Mesenchymal stem cell (in vitro differentiated cells and primary cell): ENCODE measurements at regions not wholly inside any gene's neighbourhood (a gene's known extent, or its start where the extent isn't known, plus 50 kb on each side); places are given as distances from the start of the nearest gene placed in this dataset.

ENCODE experiments used
- DNase-seq: peaks from one replicate; pipeline ENCODE4 v3.0.0-alpha.2; 2013
- H2AFZ ChIP-seq: one replicate; pipeline ENCODE4 v1.6.1; 2013; ENCODE audit warnings: low read depth, mild to moderate bottlenecking, control low read depth, inconsistent platforms, low read length, moderate library complexity
- H2AK5ac ChIP-seq: 2 replicates; pipeline ENCODE4 v1.6.1; 2013; ENCODE audit warnings: low read length, moderate library complexity, mild to moderate bottlenecking, inconsistent platforms; ENCODE audit not compliant: severe bottlenecking
- H2BK120ac ChIP-seq: one replicate; pipeline ENCODE4 v1.6.1; 2013; ENCODE audit warnings: low read depth, mild to moderate bottlenecking, inconsistent platforms, low read length, moderate library complexity
- H2BK12ac ChIP-seq, 2 experiments: one replicate each; pipeline ENCODE4 v1.6.1; 2013; ENCODE audit warnings: inconsistent platforms in 2 of 2, low read length in 2 of 2, mild to moderate bottlenecking in 2 of 2, moderate library complexity in 2 of 2, control low read depth in 1 of 2
- H2BK15ac ChIP-seq: one replicate; pipeline ENCODE4 v1.6.1; 2013; ENCODE audit warnings: mild to moderate bottlenecking, low read depth, inconsistent platforms; ENCODE audit not compliant: poor library complexity, severe bottlenecking
- H2BK5ac ChIP-seq: 2 replicates; pipeline ENCODE4 v1.6.1; 2013; ENCODE audit warnings: low read depth, mild to moderate bottlenecking, low read length, control low read depth, inconsistent platforms; ENCODE audit not compliant: poor library complexity, severe bottlenecking
- H3K14ac ChIP-seq, 2 experiments: one replicate each; pipeline ENCODE4 v1.6.1; 2013; ENCODE audit warnings: inconsistent platforms in 2 of 2, low read length in 2 of 2, control low read depth in 1 of 2, mild to moderate bottlenecking in 1 of 2, moderate library complexity in 1 of 2
- H3K18ac ChIP-seq, 2 experiments: one replicate each; pipeline ENCODE4 v1.6.1; 2013; ENCODE audit warnings: inconsistent platforms in 2 of 2, low read length in 2 of 2, control low read depth in 1 of 2, low read depth in 1 of 2, mild to moderate bottlenecking in 1 of 2
- H3K23ac ChIP-seq, 2 experiments: one replicate each; pipeline ENCODE4 v1.6.1; 2013; ENCODE audit warnings: inconsistent platforms in 2 of 2, low read length in 2 of 2, mild to moderate bottlenecking in 2 of 2, moderate library complexity in 2 of 2, control low read depth in 1 of 2
- H3K27ac ChIP-seq: 2 replicates; pipeline ENCODE4 v1.5.1; 2013; ENCODE audit warnings: mild to moderate bottlenecking, moderate library complexity, low read length, control low read depth, inconsistent platforms; ENCODE audit not compliant: poor library complexity, severe bottlenecking
- H3K27me3 ChIP-seq, 2 experiments: 2 replicates each; pipeline versions ENCODE4 v1.6.1 to v1.7.0; 2013; ENCODE audit warnings: low read length in 2 of 2, mild to moderate bottlenecking in 2 of 2, moderate library complexity in 2 of 2, control low read depth in 1 of 2, inconsistent platforms in 1 of 2; ENCODE audit not compliant: control insufficient read depth in 1 of 2, insufficient read depth in 1 of 2
- H3K36me3 ChIP-seq, 2 experiments: 2 replicates each; pipeline versions ENCODE4 v1.6.1 to v1.7.0; 2013; ENCODE audit warnings: low read length in 2 of 2, control low read depth in 1 of 2, inconsistent platforms in 1 of 2, low read depth in 1 of 2, mild to moderate bottlenecking in 1 of 2; ENCODE audit not compliant: insufficient read depth in 2 of 2, control insufficient read depth in 1 of 2
- H3K4ac ChIP-seq, 2 experiments: one replicate each; pipeline ENCODE4 v1.6.1; 2013; ENCODE audit warnings: inconsistent platforms in 2 of 2, low read length in 2 of 2, mild to moderate bottlenecking in 2 of 2, moderate library complexity in 2 of 2, control low read depth in 1 of 2, low read depth in 1 of 2
- H3K4me1 ChIP-seq: 2 replicates; pipeline ENCODE4 v1.6.1; 2013; ENCODE audit warnings: low read depth, low read length, control low read depth; ENCODE audit not compliant: control insufficient read depth, insufficient read depth
- H3K4me2 ChIP-seq: 2 replicates; pipeline ENCODE4 v1.6.1; 2013; ENCODE audit warnings: low read length, mild to moderate bottlenecking, inconsistent platforms; ENCODE audit not compliant: poor library complexity, severe bottlenecking
- H3K4me3 ChIP-seq, 2 experiments: 2 replicates each; pipeline versions ENCODE4 v1.5.1 to v1.7.0; 2013; ENCODE audit warnings: low read length in 2 of 2, mild to moderate bottlenecking in 2 of 2, control low read depth in 1 of 2, low read depth in 1 of 2; ENCODE audit not compliant: insufficient read depth in 1 of 2
- H3K79me1 ChIP-seq: replicated peaks from 2 replicates; pipeline ENCODE4 v1.6.1; 2013; ENCODE audit warnings: mild to moderate bottlenecking, control low read depth, low read length, inconsistent platforms; ENCODE audit not compliant: poor library complexity, severe bottlenecking
- H3K9ac ChIP-seq: 2 replicates; pipeline ENCODE4 v1.7.0; 2013; ENCODE audit warnings: mild to moderate bottlenecking, low read length, moderate library complexity
- H3K9me3 ChIP-seq: 2 replicates; pipeline ENCODE4 v1.7.0; 2013; ENCODE audit warnings: mild to moderate bottlenecking, low read length; ENCODE audit not compliant: control insufficient read depth
- H4K8ac ChIP-seq: one replicate; pipeline ENCODE4 v1.6.1; 2013; ENCODE audit warnings: inconsistent platforms, mild to moderate bottlenecking, low read length, moderate library complexity
- H4K91ac ChIP-seq: one replicate; pipeline ENCODE4 v1.6.1; 2013; ENCODE audit warnings: mild to moderate bottlenecking, low read length, inconsistent platforms
- WGBS: methylation state at CpG from one replicate; pipeline ENCODE4 v1.1.7; 2013; ENCODE audit warnings: mixed read lengths; 5-methylcytosine and 5-hydroxymethylcytosine counted together

DNA sequence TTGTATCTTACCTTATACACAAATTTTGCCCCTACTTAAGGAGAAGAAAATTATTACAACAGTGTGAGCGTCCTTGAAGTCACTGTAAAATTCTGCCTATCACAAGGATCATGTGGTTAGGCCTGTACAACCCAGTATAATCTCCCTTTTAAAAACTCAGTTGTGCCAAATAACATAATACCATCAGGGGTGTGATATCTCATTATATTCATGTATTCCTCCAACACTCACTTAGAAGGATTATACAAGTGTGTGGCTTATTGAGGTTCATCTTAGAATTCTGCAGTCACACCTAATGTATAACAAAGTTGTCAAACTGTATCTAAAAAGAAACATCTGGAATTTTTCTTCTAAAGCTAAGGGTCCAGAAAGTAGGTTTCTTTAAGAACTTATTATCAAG is 998.8 kb upstream of the LRRTM1 start:
- Histone ChIP-seq H3K14ac (no peak overlapping the region), H3K4me1 (no peaks in the 10 kb centered on the region)
- 91% methylated on average over 1 of the region's 1 CpG for WGBS

DNA sequence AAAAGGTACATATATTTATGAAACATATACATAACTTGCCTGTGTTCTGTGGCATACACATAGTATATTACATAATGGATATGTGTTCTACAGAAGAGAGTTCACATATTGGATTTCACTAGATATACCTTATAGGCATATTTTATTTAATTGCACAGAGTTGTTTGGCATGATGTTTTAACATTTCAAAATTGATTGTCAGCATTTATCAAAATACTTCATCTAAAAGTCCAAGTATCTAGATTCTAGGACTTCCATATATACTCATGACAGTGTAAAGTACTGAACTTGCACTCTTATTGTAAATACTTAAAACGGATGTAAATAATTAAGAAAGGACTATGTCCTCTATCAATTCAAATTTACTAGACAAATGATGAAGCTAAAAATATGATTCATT is 995.3 kb upstream of the LRRTM1 start:
- H3K4ac ChIP-seq: no peak overlapping the region
- WGBS: no CpG with 5 or more reads among the region's 1 CpG
- no peaks in the 10 kb centered on the region for H3K36me3 ChIP-seq
- H3K27ac ChIP-seq: no peak overlapping the region
- H3K14ac ChIP-seq: no peak overlapping the region
- H2BK5ac ChIP-seq: no peak overlapping the region
- H3K18ac ChIP-seq: no peak overlapping the region
- no peak overlapping the region for H4K91ac ChIP-seq
- no peak overlapping the region for H2BK12ac ChIP-seq
- no peaks in the 10 kb centered on the region for H3K79me1 ChIP-seq
- H3K4me2 ChIP-seq: no peak overlapping the region
- no peak overlapping the region for H3K23ac ChIP-seq
- no peak overlapping the region for H2AK5ac ChIP-seq
- no peak for DNase-seq
- peaks cover 46% of the 10 kb centered on the region for H3K9me3 ChIP-seq
- no peak overlapping the region for H3K9ac ChIP-seq
- H4K8ac ChIP-seq: no peak overlapping the region
- H2AFZ ChIP-seq: no peak overlapping the region
- H2BK120ac ChIP-seq: no peak overlapping the region
- H3K27me3 ChIP-seq: no peaks in the 10 kb centered on the region
- no peak overlapping the region for H3K4me3 ChIP-seq
- no peak overlapping the region for H2BK15ac ChIP-seq
- no peaks in the 10 kb centered on the region for H3K4me1 ChIP-seq

More for the DNA sequence above, 998.8 kb upstream of the LRRTM1 start:
- no peak overlapping the region for H2BK5ac ChIP-seq
- DNase-seq: no peak
- peaks cover 26% of the 10 kb centered on the region for H3K9me3 ChIP-seq
- no peak overlapping the region for H3K23ac ChIP-seq
- no peak overlapping the region for H2BK12ac ChIP-seq
- H3K79me1 ChIP-seq: no peaks in the 10 kb centered on the region
- no peak overlapping the region for H2BK120ac ChIP-seq
- H3K27ac ChIP-seq: no peak overlapping the region
- no peaks in the 10 kb centered on the region for H3K27me3 ChIP-seq
- H3K4ac ChIP-seq: no peak overlapping the region
- no peak overlapping the region for H3K4me2 ChIP-seq
- H2BK15ac ChIP-seq: no peak overlapping the region
- H3K4me3 ChIP-seq: no peak overlapping the region
- H3K18ac ChIP-seq: no peak overlapping the region
- no peak overlapping the region for H3K9ac ChIP-seq
- H2AFZ ChIP-seq: no peak overlapping the region
- no peaks in the 10 kb centered on the region for H3K36me3 ChIP-seq
- no peak overlapping the region for H2AK5ac ChIP-seq
- no peak overlapping the region for H4K91ac ChIP-seq
- H4K8ac ChIP-seq: no peak overlapping the region

DNA sequence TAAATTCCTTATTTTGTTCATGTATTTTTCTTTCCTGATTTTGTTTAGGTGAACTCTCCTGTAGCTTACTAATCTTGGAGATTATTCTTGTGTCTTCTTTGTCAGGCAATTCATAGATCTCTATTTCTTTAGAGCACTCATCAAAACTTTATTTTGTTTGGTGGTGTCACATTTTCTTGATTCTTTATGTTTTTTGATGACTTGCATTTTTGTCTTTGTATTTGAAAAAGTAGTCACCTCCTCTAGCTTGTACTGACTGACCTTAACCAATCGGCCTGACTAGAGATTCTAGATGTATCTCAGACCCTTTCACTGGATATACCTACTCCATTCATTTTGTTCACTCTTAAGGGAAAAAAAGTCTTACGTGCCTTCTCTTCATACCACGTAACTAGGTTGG is 986.3 kb upstream of the LRRTM1 start:
- no peak overlapping the region for H3K23ac ChIP-seq
- no peak overlapping the region for H4K8ac ChIP-seq
- H3K4me1 ChIP-seq: no peaks in the 10 kb centered on the region
- no peak overlapping the region for H2BK15ac ChIP-seq
- no peaks in the 10 kb centered on the region for H3K36me3 ChIP-seq
- no peak overlapping the region for H3K4me3 ChIP-seq
- H3K79me1 ChIP-seq: no peaks in the 10 kb centered on the region
- H3K18ac ChIP-seq: no peak overlapping the region
- H3K9me3 ChIP-seq: peaks cover 19% of the 10 kb centered on the region
- H2AFZ ChIP-seq: no peak overlapping the region
- no peak overlapping the region for H4K91ac ChIP-seq
- H3K27me3 ChIP-seq: no peaks in the 10 kb centered on the region
- H3K27ac ChIP-seq: no peak overlapping the region
- no peak overlapping the region for H3K9ac ChIP-seq
- no peak overlapping the region for H3K14ac ChIP-seq
- no peak overlapping the region for H2AK5ac ChIP-seq
- H3K4ac ChIP-seq: no peak overlapping the region
- DNase-seq: no peak
- no peak overlapping the region for H2BK5ac ChIP-seq
- no peak overlapping the region for H2BK12ac ChIP-seq
- no peak overlapping the region for H2BK120ac ChIP-seq
- WGBS: 94% methylated on average over 1 of the region's 3 CpGs
- H3K4me2 ChIP-seq: no peak overlapping the region

DNA sequence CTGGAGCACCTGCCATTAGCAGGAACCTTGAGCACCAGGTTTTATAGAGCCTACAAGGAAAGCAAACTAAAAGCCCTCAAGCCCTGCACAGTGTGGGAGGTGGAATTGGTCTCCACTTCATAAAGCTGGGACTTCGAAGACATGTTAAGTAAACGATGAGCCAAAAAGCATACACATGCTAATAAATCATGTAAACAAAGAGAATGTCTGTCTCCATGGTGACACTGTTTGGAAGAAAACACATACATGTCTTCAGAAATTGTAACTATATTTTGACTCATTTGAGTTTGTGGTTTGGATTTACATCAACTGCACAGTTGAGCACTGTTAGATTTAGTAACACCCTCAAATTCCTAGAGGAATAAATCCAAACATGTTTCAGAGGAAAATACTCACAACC is 978.5 kb upstream of the LRRTM1 start:
- no peak overlapping the region for H2AK5ac ChIP-seq
- no peak overlapping the region for H3K4ac ChIP-seq
- H3K9me3 ChIP-seq: peaks cover 10% of the 10 kb centered on the region
- H3K27ac ChIP-seq: no peak overlapping the region
- H3K4me2 ChIP-seq: no peak overlapping the region
- H3K79me1 ChIP-seq: no peaks in the 10 kb centered on the region
- no peak overlapping the region for H3K4me3 ChIP-seq
- WGBS: no CpG with 5 or more reads among the region's 2 CpGs
- no peak overlapping the region for H4K91ac ChIP-seq
- no peak overlapping the region for H3K9ac ChIP-seq
- H3K36me3 ChIP-seq: no peaks in the 10 kb centered on the region
- H3K23ac ChIP-seq: no peak overlapping the region
- H2BK12ac ChIP-seq: no peak overlapping the region
- no peak overlapping the region for H4K8ac ChIP-seq
- H3K14ac ChIP-seq: no peak overlapping the region
- H2BK5ac ChIP-seq: no peak overlapping the region
- no peak overlapping the region for H2BK120ac ChIP-seq
- no peak overlapping the region for H3K18ac ChIP-seq
- DNase-seq: peak; percentile 53
- H3K4me1 ChIP-seq: no peaks in the 10 kb centered on the region
- H2BK15ac ChIP-seq: no peak overlapping the region
- H3K27me3 ChIP-seq: no peaks in the 10 kb centered on the region
- H2AFZ ChIP-seq: no peak overlapping the region
